DND-41 (cell line): ENCODE measurements at regions not wholly inside any gene's neighbourhood (a gene's known extent, or its start where the extent isn't known, plus 50 kb on each side); places are given as distances from the start of the nearest gene placed in this dataset.

Source experiments
- CTCF ChIP-seq: IDR thresholded peaks from 2 replicates; pipeline ENCODE4 v1.5.1; 2012; ENCODE audit warnings: borderline replicate concordance, low read length, moderate library complexity, mild to moderate bottlenecking; ENCODE audit not compliant: poor library complexity, severe bottlenecking; ENCODE audit errors: extremely low read depth
- EZH2 ChIP-seq: IDR thresholded peaks from 3 replicates; pipeline ENCODE4 v1.6.1; 2012; ENCODE audit warnings: borderline replicate concordance, low read depth, mild to moderate bottlenecking, moderate library complexity, low read length, inconsistent platforms; ENCODE audit not compliant: severe bottlenecking

GRCh38 chr13:76656500-76656899 is 229.7 kb downstream of the KCTD12 start:
- TF ChIP-seq CTCF (no peak), EZH2 (no peak)
